Stimulated activated CD8-positive, alpha-beta memory T cell treated with anti-CD3 and anti-CD28 coated beads, Interleukin-2, amount 100 ng/mL, for 48 hours (primary cell): ENCODE measurements at regions not wholly inside any gene's neighbourhood (a gene's known extent, or its start where the extent isn't known, plus 50 kb on each side); places are given as distances from the start of the nearest gene placed in this dataset.

Experiments
- DNase-seq, 2 donors: peaks; one replicate each; pipeline ENCODE4 v3.0.0-alpha.2; 2020; ENCODE audit warnings: low read depth in 2 of 2

GRCh38 chr6:166751051-166751595, 124.1 kb upstream of the RPS6KA2 start:
- DNase-seq = no peak

- DNase-seq = no peak
These were observed 123.2 kb upstream of the RPS6KA2 start for GRCh38 chr6:166750108-166750793.

- DNase-seq = no peak
These were observed 122.6 kb upstream of the RPS6KA2 start for GRCh38 chr6:166749666-166750065.

- DNase-seq = no peak
These were observed 120.9 kb upstream of the RPS6KA2 start for GRCh38 chr6:166747644-166748595.

GRCh38 chr6:166745801-166746668, 119.0 kb upstream of the RPS6KA2 start:
- DNase-seq = no peak

DNA sequence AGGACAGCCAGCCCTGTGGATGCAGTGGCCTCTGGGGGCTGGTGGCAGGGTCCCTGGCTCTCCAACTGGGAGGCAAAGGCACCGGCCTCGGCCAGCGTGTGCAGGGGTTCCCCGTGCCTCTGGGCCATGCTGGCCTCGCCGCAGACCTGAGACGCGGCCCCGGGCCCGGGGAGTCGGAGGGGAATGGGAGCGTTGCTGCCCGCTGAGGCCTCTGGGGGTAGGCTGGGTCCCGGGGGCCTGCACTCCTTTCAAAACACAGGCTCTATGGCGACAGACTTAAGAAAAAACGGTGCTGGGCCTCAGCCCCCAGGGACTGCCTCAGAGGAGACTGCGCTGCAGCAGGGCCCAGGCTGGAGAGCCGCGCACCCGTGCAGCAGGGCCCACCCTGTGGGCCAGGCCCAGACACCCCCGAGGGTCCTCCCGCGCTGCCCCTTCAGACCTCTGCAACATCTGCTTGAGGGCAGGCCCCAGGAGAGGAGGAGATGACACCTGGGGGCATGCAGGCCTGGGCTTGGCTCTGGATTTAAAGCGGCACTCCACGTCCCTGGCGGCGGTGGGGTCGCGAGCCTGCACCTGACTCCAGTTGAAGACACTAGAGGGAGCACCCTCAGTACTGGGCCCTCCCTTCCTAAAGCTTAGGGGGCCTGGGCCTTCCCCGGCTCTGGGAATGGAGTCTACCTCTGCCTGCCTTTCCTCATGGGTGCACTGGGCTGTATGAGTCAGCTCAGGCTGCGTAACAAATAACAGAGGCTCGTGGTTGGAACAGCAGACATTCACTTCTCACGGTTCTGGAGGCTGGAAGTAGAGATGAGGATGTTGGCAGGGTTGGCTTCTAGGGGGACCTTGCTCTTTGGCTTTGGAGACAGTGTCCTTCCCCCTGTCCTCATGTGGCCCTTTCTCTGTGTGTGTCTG, 117.4 kb upstream of the RPS6KA2 start:
- DNase-seq = no peak

DNA sequence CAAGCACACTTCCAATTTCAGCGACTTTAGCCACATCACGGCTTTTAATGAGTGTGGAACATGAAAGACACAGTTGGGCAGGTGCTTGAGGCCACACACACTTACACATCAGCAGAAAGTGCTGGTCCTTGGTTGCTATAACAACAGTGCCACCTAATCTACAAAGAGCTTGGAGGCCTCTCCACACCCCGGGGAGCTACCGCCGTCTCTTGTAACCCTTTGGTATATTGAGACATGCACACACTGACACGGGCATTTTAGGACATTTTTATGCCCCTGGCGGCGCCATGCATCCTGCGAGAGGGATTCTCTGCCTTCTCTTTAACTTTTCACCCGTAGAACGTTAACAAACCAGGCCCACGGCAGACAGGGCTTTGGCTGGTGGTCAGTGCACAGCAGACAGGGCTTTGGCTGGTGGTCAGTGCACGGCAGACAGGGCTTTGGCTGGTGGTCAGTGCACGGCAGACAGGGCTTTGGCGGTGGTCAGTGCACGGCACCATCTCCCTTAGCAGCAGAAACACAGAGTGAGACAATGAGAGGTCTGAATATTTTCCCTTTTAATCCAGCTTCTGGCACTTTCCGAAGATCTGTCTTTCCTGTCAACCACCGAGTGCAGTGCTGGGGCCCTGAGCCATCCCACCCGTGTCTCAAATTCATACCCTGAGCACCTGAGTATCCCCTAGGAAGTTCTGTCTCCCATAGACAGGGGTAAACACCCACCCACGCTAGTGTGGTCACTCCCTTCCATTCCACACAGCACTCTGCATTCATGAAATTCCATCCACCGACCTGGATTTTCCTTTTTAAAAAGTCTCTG, 116.6 kb upstream of the RPS6KA2 start:
- DNase-seq = no peak

- no peak for DNase-seq
These were observed 115.9 kb upstream of the RPS6KA2 start for GRCh38 chr6:166742981-166743380.

- no peak for DNase-seq
These were observed 112.9 kb upstream of the RPS6KA2 start for GRCh38 chr6:166739976-166740318.

GRCh38 chr6:166739117-166739975, 112.3 kb upstream of the RPS6KA2 start:
- no peak for DNase-seq

GRCh38 chr6:166738386-166739116, 111.5 kb upstream of the RPS6KA2 start:
- no peak for DNase-seq

- DNase-seq = no peak
These were observed 110.2 kb upstream of the RPS6KA2 start for GRCh38 chr6:166737261-166737660.

DNA sequence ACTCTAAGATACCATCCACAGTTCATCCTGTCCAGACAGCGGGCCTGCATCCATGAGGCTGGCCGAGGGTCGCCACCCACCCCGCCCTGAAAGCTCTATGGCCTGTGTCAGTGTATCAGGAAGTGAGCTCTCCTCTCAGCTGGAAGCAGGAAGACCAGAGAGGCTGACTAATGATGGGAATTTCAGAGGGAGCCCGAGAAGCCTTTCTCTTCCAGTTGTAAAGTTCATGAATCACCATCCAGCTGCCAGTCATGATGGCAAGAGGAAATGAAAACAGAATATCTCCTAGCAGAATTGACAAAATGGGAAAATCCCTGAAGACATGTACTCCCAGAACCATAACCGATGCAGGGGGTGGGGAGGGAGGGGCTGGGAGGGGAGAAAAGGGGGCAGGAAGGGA, 109.6 kb upstream of the RPS6KA2 start:
- no peak for DNase-seq

GRCh38 chr6:166733900-166734299, 106.8 kb upstream of the RPS6KA2 start:
- no peak for DNase-seq

DNA sequence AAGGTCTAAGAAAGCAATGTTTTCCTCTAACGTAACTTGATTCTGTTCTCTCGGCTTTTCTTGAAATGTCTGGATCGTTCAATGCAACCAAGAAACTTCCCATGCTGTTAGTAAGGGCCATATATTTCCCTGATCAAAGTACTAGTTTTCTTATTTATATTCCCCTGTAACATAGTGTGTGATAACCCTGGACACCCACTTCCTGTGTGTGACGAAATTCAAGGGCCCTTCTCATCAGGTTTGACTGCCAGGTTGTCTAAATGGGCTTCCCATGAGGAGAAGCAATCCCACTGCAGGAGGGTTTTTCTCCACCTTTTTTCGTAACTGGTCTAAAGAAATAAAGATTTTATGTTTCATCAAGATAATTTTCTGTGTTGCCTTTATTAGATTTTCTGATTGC, 102.6 kb upstream of the RPS6KA2 start:
- no peak for DNase-seq

DNA sequence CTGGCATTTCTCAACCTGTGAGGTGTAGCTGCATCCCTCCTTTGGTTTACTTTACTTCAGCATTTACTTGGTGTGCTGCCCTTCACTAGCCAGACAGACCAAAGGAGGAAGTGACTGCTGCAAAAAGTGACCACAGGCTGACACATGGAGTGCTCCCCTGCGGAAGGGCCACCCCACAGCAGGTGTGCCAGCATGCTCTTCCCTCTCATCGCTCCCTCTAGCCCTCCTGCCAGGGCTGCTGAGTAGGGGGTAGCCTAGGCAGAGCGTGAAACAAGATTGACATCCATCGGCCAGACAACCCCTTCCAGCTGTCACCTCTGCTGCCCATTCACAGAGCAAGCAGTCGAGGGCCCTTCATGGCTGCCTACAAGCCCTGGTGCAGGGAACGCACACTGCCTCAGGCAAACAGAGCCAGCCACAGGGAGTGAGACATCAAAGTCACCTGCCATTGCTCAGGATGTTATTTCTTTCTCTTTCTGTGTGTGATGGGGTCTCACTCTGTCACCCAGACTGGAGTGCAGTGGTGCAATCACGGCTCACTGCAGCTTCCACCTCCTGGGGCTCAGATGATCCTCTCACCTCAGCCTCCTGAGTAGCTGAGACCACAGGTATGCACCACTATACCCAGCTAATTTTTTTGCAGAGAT, 102.0 kb upstream of the RPS6KA2 start:
- no peak for DNase-seq

GRCh38 chr6:166726201-166726600, 99.2 kb upstream of the RPS6KA2 start:
- no peak for DNase-seq

GRCh38 chr6:166725571-166725970, 98.5 kb upstream of the RPS6KA2 start:
- no peak for DNase-seq
